GM12878 (cell line): ENCODE measurements at regions not wholly inside any gene's neighbourhood (a gene's known extent, or its start where the extent isn't known, plus 50 kb on each side); places are given as distances from the start of the nearest gene placed in this dataset.

Source experiments
- ATAC-seq: fragments of 200-7000 bp; cut with Tn5 transposase; 3 replicates; pipeline ENCODE4 v1.9.1; 2020; ENCODE audit warnings: mild to moderate bottlenecking, moderate library complexity
- BruUV-seq: library from RNA; stranded (reverse); fragments of 400-500 nt; replicated peaks from 2 replicates; lab custom pipeline; 2021; lab: Mats Ljungman, UMichigan
- CTCF ChIA-PET: fragments of 300-600 bp; sonication (Branson Sonifier 250); formaldehyde crosslinking; extraction: SDS; loops from one replicate; lab custom pipeline; 2021; ENCODE audit warnings: inconsistent platforms; lab: Yijun Ruan, JAX
- POLR2A ChIA-PET: fragments of 350-600 bp; formaldehyde crosslinking; extraction: SDS; loops from one replicate; lab custom pipeline; 2021; ENCODE audit warnings: inconsistent platforms; lab: Charles Lee
- RAD21 ChIA-PET: fragments of 300-600 bp; sonication (Branson Sonifier 250); formaldehyde crosslinking; loops from one replicate; lab custom pipeline; 2023; ENCODE audit warnings: antibody characterized with exemption; ENCODE audit not compliant: unreplicated experiment; lab: Charles Lee
- SMC1A ChIA-PET: fragments of 300-600 bp; sonication (Branson Sonifier 250); formaldehyde crosslinking; loops from one replicate; lab custom pipeline; 2023; ENCODE audit not compliant: unreplicated experiment, uncharacterized antibody; lab: Charles Lee
- DNase-seq: peaks from one replicate; pipeline ENCODE4 v3.0.0-alpha.2; 2011; ENCODE audit warnings: low read depth, low spot score
- FAIRE-seq: peaks from 3 replicates; lab custom pipeline; 2011; peaks lifted over from hg19 to GRCh38; lab: Jason Lieb, UNC
- H2AFZ ChIP-seq: 2 replicates; pipeline ENCODE4 v1.6.0; 2011; ENCODE audit warnings: low read depth, low read length, control low read depth; ENCODE audit not compliant: control insufficient read depth
- H3K27ac ChIP-seq: 2 replicates; pipeline ENCODE4 v1.5.1; 2011; ENCODE audit warnings: control low read depth; ENCODE audit not compliant: control insufficient read depth, insufficient read depth
- H3K27me3 ChIP-seq, 2 experiments: replicated peaks in 1 of 2; 2 replicates each; pipeline versions ENCODE4 v1.6.0 to v1.6.1; 2011; ENCODE audit warnings: low read length in 1 of 2; ENCODE audit not compliant: control insufficient read depth in 2 of 2, insufficient read depth in 2 of 2
- H3K36me3 ChIP-seq, 2 experiments: 2 replicates each; pipeline ENCODE4 v1.5.1; 2011; ENCODE audit warnings: low read length in 1 of 2; ENCODE audit not compliant: control insufficient read depth in 2 of 2, insufficient read depth in 2 of 2
- H3K4me1 ChIP-seq: 2 replicates; pipeline ENCODE4 v1.6.1; 2011; ENCODE audit warnings: mild to moderate bottlenecking, low read length, moderate library complexity, mixed read lengths; ENCODE audit not compliant: control insufficient read depth, insufficient read depth
- H3K4me2 ChIP-seq: 2 replicates; pipeline ENCODE4 v1.6.0; 2011; ENCODE audit warnings: control low read depth; ENCODE audit not compliant: control insufficient read depth, insufficient read depth
- H3K4me3 ChIP-seq: fragments of 200-600 bp; sonication (generic); 2 replicates; pipeline ENCODE4 v1.5.1; 2016
- H3K79me2 ChIP-seq: 2 replicates; pipeline ENCODE4 v1.6.0; 2011; ENCODE audit warnings: low read length; ENCODE audit not compliant: control insufficient read depth, insufficient read depth
- H3K9ac ChIP-seq: 2 replicates; pipeline ENCODE4 v1.8.0; 2011; ENCODE audit warnings: low read length, control low read depth, mixed read lengths; ENCODE audit not compliant: control insufficient read depth, insufficient read depth
- H3K9me3 ChIP-seq: replicated peaks from 3 replicates; pipeline ENCODE4 v1.5.1; 2011; ENCODE audit warnings: mild to moderate bottlenecking, low read length; ENCODE audit not compliant: control insufficient read depth, insufficient read depth
- H4K20me1 ChIP-seq: 2 replicates; pipeline ENCODE4 v1.6.0; 2011; ENCODE audit not compliant: control insufficient read depth, insufficient read depth
- EP300 ChIP-seq, 2 experiments: fragments of 150-350 bp in 1 of 2; IDR thresholded peaks; 2 replicates each; pipeline ENCODE4 v1.6.1; 2011 to 2012; ENCODE audit warnings: low read depth in 2 of 2, low read length in 2 of 2, borderline replicate concordance in 1 of 2, improper control_type of control experiment in 1 of 2, inconsistent platforms in 1 of 2; ENCODE audit not compliant: control insufficient read depth in 1 of 2
- ETV6 ChIP-seq, 2 experiments: fragments of 450-650 bp in 1 of 2; IDR thresholded peaks in 1 of 2; conservative IDR thresholded peaks in 1 of 2; 2 replicates each; pipeline ENCODE4 v1.6.1; 2014; ENCODE audit warnings: antibody characterized with exemption in 1 of 2, borderline replicate concordance in 1 of 2, low read depth in 1 of 2, mild to moderate bottlenecking in 1 of 2, moderate library complexity in 1 of 2
- HDGF ChIP-seq: fragments of 450-650 bp; IDR thresholded peaks from 2 replicates; pipeline ENCODE4 v1.6.1; 2016; ENCODE audit warnings: antibody characterized with exemption
- MXI1 ChIP-seq: fragments of 150-350 bp; IDR thresholded peaks from 2 replicates; pipeline ENCODE4 v1.6.1; 2011; ENCODE audit warnings: low read depth, mild to moderate bottlenecking, inconsistent platforms, low read length, improper control_type of control experiment
- PAX5 ChIP-seq: IDR thresholded peaks from 2 replicates; pipeline ENCODE4 v1.6.1; 2011; ENCODE audit warnings: low read depth, low read length, borderline replicate concordance
- POLR2AphosphoS5 ChIP-seq: IDR thresholded peaks from 2 replicates; pipeline ENCODE4 v1.6.1; 2011; ENCODE audit warnings: mild to moderate bottlenecking, low read length, inconsistent platforms
- SREBF1 ChIP-seq: IDR thresholded peaks from 2 replicates; pipeline ENCODE4 v1.6.1; 2012; ENCODE audit warnings: mild to moderate bottlenecking, low read length
- SRF ChIP-seq, 2 experiments: IDR thresholded peaks; 2 replicates each; pipeline ENCODE4 v1.6.1; 2011; ENCODE audit warnings: low read depth in 2 of 2, low read length in 2 of 2, mild to moderate bottlenecking in 1 of 2, moderate library complexity in 1 of 2
- TCF3 ChIP-seq: IDR thresholded peaks from 2 replicates; pipeline ENCODE4 v1.6.1; 2012; ENCODE audit warnings: low read depth, mild to moderate bottlenecking, low read length, borderline replicate concordance; ENCODE audit not compliant: insufficient read depth
- WGBS: methylation state at CpG from one replicate; pipeline ENCODE4 v1.1.6; 2016; ENCODE audit warnings: low lambda C conversion rate; ENCODE audit not compliant: insufficient replicate concordance, insufficient coverage; ENCODE audit errors: missing lambda C conversion rate; 5-methylcytosine and 5-hydroxymethylcytosine counted together
- in situ Hi-C: fragments of 300-500 bp; cut with MboI; formaldehyde crosslinking; loops from 9 replicates; pipeline ENCODE4 v1.14.3; 2018; ENCODE audit warnings: mixed read lengths
- intact Hi-C: fragments of 100-400 bp; cut with micrococcal nuclease; formaldehyde crosslinking; loops from one replicate; pipeline ENCODE4 v1.14.2; 2022; ENCODE audit not compliant: unreplicated experiment

- H3K9me3 ChIP-seq: no peaks in the 10 kb centered on the region
- CTCF ChIA-PET: no interaction called here
- TF ChIP-seq ETV6 (conservative IDR thresholded peaks at IDR 0.05 in 1 of 2, IDR thresholded peaks at IDR 0.05 in 1 of 2; ENCODE audit: borderline replicate concordance in 1 of 2, low read depth in 1 of 2) (no peak), HDGF (no peak), MXI1 (no peak), SREBF1 (no peak), TCF3 (no peak), EP300 (IDR thresholded peaks at IDR 0.05; ENCODE audit: borderline replicate concordance in 1 of 2, control insufficient read depth in 1 of 2, low read depth in 2 of 2, low read length in 2 of 2) (no peak), POLR2AphosphoS5 (no peak), SRF (IDR thresholded peaks at IDR 0.05; ENCODE audit: low read depth in 2 of 2, low read length in 2 of 2) (no peak), PAX5 (no peak)
- DNase-seq (no peak), FAIRE-seq (no peak), ATAC-seq (no peak)
- no peak overlapping the region for H3K4me2 ChIP-seq
- 35% methylated on average over 1 of the region's 1 CpG for WGBS
- no TSS peak for BruUV-seq
- SMC1A ChIA-PET: no interaction called here
- H3K9ac ChIP-seq: no peak overlapping the region
- RAD21 ChIA-PET: no interaction called here
- no peak overlapping the region for H2AFZ ChIP-seq
- intact Hi-C loops: no loop called here
- no peak overlapping the region for H3K4me3 ChIP-seq
- no peaks in the 10 kb centered on the region for H3K36me3 ChIP-seq
- in situ Hi-C loops: no loop called here
- H3K79me2 ChIP-seq: no peaks in the 10 kb centered on the region
- POLR2A ChIA-PET: no interaction called here
- no peaks in the 10 kb centered on the region for H3K27me3 ChIP-seq
- no peak overlapping the region for H3K27ac ChIP-seq
- H3K4me1 ChIP-seq: no peaks in the 10 kb centered on the region
- no peaks in the 10 kb centered on the region for H4K20me1 ChIP-seq
These were observed 2208.6 kb downstream of the MRPL39 start for GRCh38 chr21:23398726-23399125.
